Subcutaneous abdominal adipose tissue (tissue), 5 donors: ENCODE measurements at regions not wholly inside any gene's neighbourhood (a gene's known extent, or its start where the extent isn't known, plus 50 kb on each side); places are given as distances from the start of the nearest gene placed in this dataset.

ENCODE experiments used
- H3K27ac ChIP-seq: one replicate; pipeline ENCODE4 v1.7.0; 2013; ENCODE audit warnings: low read depth, mild to moderate bottlenecking, inconsistent platforms, low read length, moderate library complexity
- H3K27me3 ChIP-seq, 5 donors: one replicate each; pipeline ENCODE4 v1.7.0; 2013; ENCODE audit warnings: low read length in 5 of 5, inconsistent platforms in 1 of 5; ENCODE audit not compliant: control insufficient read depth in 5 of 5, insufficient read depth in 4 of 5
- H3K36me3 ChIP-seq, 5 donors: one replicate each; pipeline ENCODE4 v1.7.0; 2013; ENCODE audit warnings: low read length in 5 of 5; ENCODE audit not compliant: control insufficient read depth in 5 of 5, insufficient read depth in 5 of 5
- H3K4me1 ChIP-seq, 5 donors: one replicate each; pipeline ENCODE4 v1.7.0; 2013; ENCODE audit warnings: low read length in 5 of 5, mild to moderate bottlenecking in 3 of 5, moderate library complexity in 1 of 5; ENCODE audit not compliant: control insufficient read depth in 5 of 5, insufficient read depth in 5 of 5
- H3K4me3 ChIP-seq, 5 donors: one replicate each; pipeline ENCODE4 v1.7.0; 2013; ENCODE audit warnings: low read length in 5 of 5, low read depth in 1 of 5
- H3K9ac ChIP-seq, 5 donors: one replicate each; pipeline ENCODE4 v1.7.0; 2013; ENCODE audit warnings: low read length in 5 of 5, mild to moderate bottlenecking in 4 of 5, moderate library complexity in 3 of 5
- H3K9me3 ChIP-seq, 5 donors: one replicate each; pipeline ENCODE4 v1.7.0; 2013; ENCODE audit warnings: low read length in 5 of 5; ENCODE audit not compliant: control insufficient read depth in 5 of 5
- donor health status: healthy.
- donor health status: healthy.
- donor health status: healthy.
- donor health status: healthy.
- donor health status: healthy.

GRCh38 chr16:86171329-86171728 lies 272.4 kb downstream of the IRF8 start:
- H3K27me3 ChIP-seq = peaks cover 2 to 10% (median 8%) of the 10 kb centered on the region in 5 donors
- H3K36me3 ChIP-seq = no peaks in the 10 kb centered on the region
- no peak overlapping the region for H3K9ac ChIP-seq
- H3K4me3 ChIP-seq = no peak overlapping the region
- peaks cover 5 to 8% (median 7%) of the 10 kb centered on the region in 5 donors for H3K9me3 ChIP-seq
- no peaks in the 10 kb centered on the region for H3K4me1 ChIP-seq
- no peak overlapping the region for H3K27ac ChIP-seq

- no peaks in the 10 kb centered on the region for H3K9me3 ChIP-seq
- no peak overlapping the region for H3K9ac ChIP-seq
- no peak overlapping the region for H3K4me3 ChIP-seq
- H3K27ac ChIP-seq = no peak overlapping the region
- peaks cover 2 to 9% (median 4%) of the 10 kb centered on the region in 5 donors for H3K27me3 ChIP-seq
- H3K36me3 ChIP-seq = no peaks in the 10 kb centered on the region
- H3K4me1 ChIP-seq = no peaks in the 10 kb centered on the region
Measured at GRCh38 chr16:86175816-86176215, 276.9 kb downstream of the IRF8 start.

GRCh38 chr16:86176462-86176861 lies 277.5 kb downstream of the IRF8 start:
- Histone ChIP-seq H3K4me1 (no peaks in the 10 kb centered on the region), H3K9ac (no peak overlapping the region), H3K9me3 (no peaks in the 10 kb centered on the region), H3K4me3 (no peak overlapping the region), H3K27ac (no peak overlapping the region), H3K27me3 (peaks cover 2 to 9% (median 4%) of the 10 kb centered on the region in 5 donors), H3K36me3 (no peaks in the 10 kb centered on the region)

- Histone ChIP-seq H3K27me3 (peaks cover 0 to 4% (median 0%) of the 10 kb centered on the region in 5 donors), H3K4me1 (no peaks in the 10 kb centered on the region)
Measured at GRCh38 chr16:86180244-86180643, 281.3 kb downstream of the IRF8 start.

GRCh38 chr16:86180780-86181179 lies 281.8 kb downstream of the IRF8 start:
- no peak overlapping the region for H3K27ac ChIP-seq
- no peaks in the 10 kb centered on the region for H3K9me3 ChIP-seq
- H3K36me3 ChIP-seq = no peaks in the 10 kb centered on the region
- H3K4me1 ChIP-seq = no peaks in the 10 kb centered on the region
- H3K4me3 ChIP-seq = no peak overlapping the region
- H3K9ac ChIP-seq = no peak overlapping the region
- H3K27me3 ChIP-seq = peaks cover 0 to 4% (median 0%) of the 10 kb centered on the region in 5 donors

More at GRCh38 chr16:86180244-86180643, 281.3 kb downstream of the IRF8 start:
- no peak overlapping the region for H3K9ac ChIP-seq
- H3K9me3 ChIP-seq = no peaks in the 10 kb centered on the region
- no peaks in the 10 kb centered on the region for H3K36me3 ChIP-seq
- no peak overlapping the region for H3K4me3 ChIP-seq
- no peak overlapping the region for H3K27ac ChIP-seq

GRCh38 chr16:86181526-86181925 lies 282.6 kb downstream of the IRF8 start:
- H3K27me3 ChIP-seq = no peaks in the 10 kb centered on the region
- H3K9ac ChIP-seq = no peak overlapping the region
- H3K36me3 ChIP-seq = no peaks in the 10 kb centered on the region
- no peaks in the 10 kb centered on the region for H3K9me3 ChIP-seq
- no peak overlapping the region for H3K27ac ChIP-seq
- H3K4me1 ChIP-seq = no peaks in the 10 kb centered on the region
- no peak overlapping the region for H3K4me3 ChIP-seq

GRCh38 chr16:86184185-86184584 lies 285.2 kb downstream of the IRF8 start:
- H3K9ac ChIP-seq = no peak overlapping the region
- H3K27ac ChIP-seq = no peak overlapping the region
- no peaks in the 10 kb centered on the region for H3K36me3 ChIP-seq
- no peaks in the 10 kb centered on the region for H3K9me3 ChIP-seq
- peaks cover 0 to 6% (median 4%) of the 10 kb centered on the region in 5 donors for H3K27me3 ChIP-seq
- no peak overlapping the region for H3K4me3 ChIP-seq
- no peaks in the 10 kb centered on the region for H3K4me1 ChIP-seq

GRCh38 chr16:86185089-86185488 lies 286.1 kb downstream of the IRF8 start:
- Histone ChIP-seq H3K27me3 (peaks cover 0 to 6% (median 4%) of the 10 kb centered on the region in 5 donors), H3K4me3 (no peak overlapping the region), H3K4me1 (no peaks in the 10 kb centered on the region), H3K9ac (no peak overlapping the region), H3K9me3 (no peaks in the 10 kb centered on the region), H3K36me3 (no peaks in the 10 kb centered on the region), H3K27ac (no peak overlapping the region)

- H3K4me3 ChIP-seq = no peak overlapping the region
- no peaks in the 10 kb centered on the region for H3K4me1 ChIP-seq
- H3K9ac ChIP-seq = no peak overlapping the region
- H3K9me3 ChIP-seq = no peaks in the 10 kb centered on the region
- H3K27me3 ChIP-seq = peaks cover 3 to 13% (median 8%) of the 10 kb centered on the region in 5 donors
- no peaks in the 10 kb centered on the region for H3K36me3 ChIP-seq
- no peak overlapping the region for H3K27ac ChIP-seq
Measured at GRCh38 chr16:86186313-86186712, 287.4 kb downstream of the IRF8 start.

GRCh38 chr16:86189934-86190333 lies 291.0 kb downstream of the IRF8 start:
- no peaks in the 10 kb centered on the region for H3K4me1 ChIP-seq
- peaks cover 12 to 30% (median 24%) of the 10 kb centered on the region in 5 donors for H3K27me3 ChIP-seq
- H3K9me3 ChIP-seq = no peaks in the 10 kb centered on the region
- no peak overlapping the region for H3K4me3 ChIP-seq
- H3K9ac ChIP-seq = no peak overlapping the region
- H3K27ac ChIP-seq = no peak overlapping the region
- H3K36me3 ChIP-seq = no peaks in the 10 kb centered on the region

- Histone ChIP-seq H3K27me3 (peaks cover 14 to 39% (median 33%) of the 10 kb centered on the region in 5 donors), H3K9ac (no peak overlapping the region), H3K36me3 (no peaks in the 10 kb centered on the region), H3K9me3 (no peaks in the 10 kb centered on the region), H3K4me3 (no peak overlapping the region), H3K27ac (no peak overlapping the region), H3K4me1 (no peaks in the 10 kb centered on the region)
Measured at GRCh38 chr16:86191663-86192062, 292.7 kb downstream of the IRF8 start.
